ENCODE measurements at regions not wholly inside any gene's neighbourhood (a gene's known extent, or its start where the extent isn't known, plus 50 kb on each side); places are given as distances from the start of the nearest gene placed in this dataset.

- no peak for TF ChIP-seq JUND (IDR thresholded peaks at IDR 0.05; ENCODE audit: low read depth, low read length)
- TF ChIP-seq, protein P1, sequence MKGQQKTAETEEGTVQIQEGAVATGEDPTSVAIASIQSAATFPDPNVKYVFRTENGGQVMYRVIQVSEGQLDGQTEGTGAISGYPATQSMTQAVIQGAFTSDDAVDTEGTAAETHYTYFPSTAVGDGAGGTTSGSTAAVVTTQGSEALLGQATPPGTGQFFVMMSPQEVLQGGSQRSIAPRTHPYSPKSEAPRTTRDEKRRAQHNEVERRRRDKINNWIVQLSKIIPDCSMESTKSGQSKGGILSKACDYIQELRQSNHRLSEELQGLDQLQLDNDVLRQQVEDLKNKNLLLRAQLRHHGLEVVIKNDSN (IDR thresholded peaks at IDR 0.05; ENCODE audit: borderline replicate concordance, extremely low read length, insufficient read depth, low read depth, low read length) = no peak
- TF ChIP-seq NR2C1 (IDR thresholded peaks at IDR 0.05) = no peak
- TF ChIP-seq RCOR1 (conservative IDR thresholded peaks at IDR 0.05; ENCODE audit: low read depth, low read length) = no peak
- no peak for TF ChIP-seq ESRRA (IDR thresholded peaks at IDR 0.05; ENCODE audit: low read length)
- TF ChIP-seq, protein P2, sequence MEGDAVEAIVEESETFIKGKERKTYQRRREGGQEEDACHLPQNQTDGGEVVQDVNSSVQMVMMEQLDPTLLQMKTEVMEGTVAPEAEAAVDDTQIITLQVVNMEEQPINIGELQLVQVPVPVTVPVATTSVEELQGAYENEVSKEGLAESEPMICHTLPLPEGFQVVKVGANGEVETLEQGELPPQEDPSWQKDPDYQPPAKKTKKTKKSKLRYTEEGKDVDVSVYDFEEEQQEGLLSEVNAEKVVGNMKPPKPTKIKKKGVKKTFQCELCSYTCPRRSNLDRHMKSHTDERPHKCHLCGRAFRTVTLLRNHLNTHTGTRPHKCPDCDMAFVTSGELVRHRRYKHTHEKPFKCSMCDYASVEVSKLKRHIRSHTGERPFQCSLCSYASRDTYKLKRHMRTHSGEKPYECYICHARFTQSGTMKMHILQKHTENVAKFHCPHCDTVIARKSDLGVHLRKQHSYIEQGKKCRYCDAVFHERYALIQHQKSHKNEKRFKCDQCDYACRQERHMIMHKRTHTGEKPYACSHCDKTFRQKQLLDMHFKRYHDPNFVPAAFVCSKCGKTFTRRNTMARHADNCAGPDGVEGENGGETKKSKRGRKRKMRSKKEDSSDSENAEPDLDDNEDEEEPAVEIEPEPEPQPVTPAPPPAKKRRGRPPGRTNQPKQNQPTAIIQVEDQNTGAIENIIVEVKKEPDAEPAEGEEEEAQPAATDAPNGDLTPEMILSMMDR (IDR thresholded peaks at IDR 0.05 in 2 of 3, conservative IDR thresholded peaks at IDR 0.05 in 1 of 3; ENCODE audit: control insufficient read depth in 2 of 3, extremely low read depth in 1 of 3, insufficient read depth in 1 of 3, low read depth in 3 of 3, low read length in 3 of 3) = no peak
- TF ChIP-seq ETV6 (conservative IDR thresholded peaks at IDR 0.05 in 1 of 2, IDR thresholded peaks at IDR 0.05 in 1 of 2; ENCODE audit: borderline replicate concordance in 1 of 2, low read depth in 1 of 2) = no peak
- TF ChIP-seq CREB1 (IDR thresholded peaks at IDR 0.05; ENCODE audit: low read depth) = no peak
- no peak for TF ChIP-seq BHLHE40 (IDR thresholded peaks at IDR 0.05; ENCODE audit: borderline replicate concordance in 1 of 2, low read depth in 2 of 2, low read length in 1 of 2)
- TF ChIP-seq YY1 (IDR thresholded peaks at IDR 0.05; ENCODE audit: low read depth, low read length) = no peak
- no peak for TF ChIP-seq JUNB (IDR thresholded peaks at IDR 0.05)
- TF ChIP-seq SRF (IDR thresholded peaks at IDR 0.05; ENCODE audit: low read depth in 2 of 2, low read length in 2 of 2) = no peak
- no peak for TF ChIP-seq NFIC (IDR thresholded peaks at IDR 0.05; ENCODE audit: low read depth, low read length)
Observed at GRCh38 chrX:22467571-22467970, 194.9 kb downstream of the CBLL2 start.
